H1 (cell line): ENCODE measurements at regions not wholly inside any gene's neighbourhood (a gene's known extent, or its start where the extent isn't known, plus 50 kb on each side); places are given as distances from the start of the nearest gene placed in this dataset.

ENCODE experiments used
- CTCF ChIA-PET: fragments of 300-600 bp; sonication (Branson Sonifier 250); formaldehyde crosslinking; loops from one replicate; lab custom pipeline; 2021; ENCODE audit not compliant: partially characterized antibody; lab: Charles Lee
- POLR2A ChIA-PET: fragments of 300-600 bp; sonication (Branson Sonifier 250); formaldehyde crosslinking; loops from one replicate; lab custom pipeline; 2021; ENCODE audit warnings: inconsistent platforms; ENCODE audit not compliant: partially characterized antibody; lab: Charles Lee
- DNase-seq, 2 experiments: peaks; one replicate each; pipeline versions ENCODE4 v3.0.0 to v3.0.0-alpha.2; 2010 to 2022; ENCODE audit warnings: low spot score in 2 of 2, low read depth in 1 of 2, mixed read lengths in 1 of 2
- FAIRE-seq: peaks from 2 replicates; lab custom pipeline; 2011; peaks lifted over from hg19 to GRCh38; lab: Jason Lieb, UNC
- H2AFZ ChIP-seq: 2 replicates; pipeline ENCODE4 v1.8.1; 2012; ENCODE audit warnings: low read length, inconsistent platforms
- H2AK5ac ChIP-seq: 2 replicates; pipeline ENCODE4 v1.6.1; 2013; ENCODE audit warnings: low read depth, low read length
- H2BK120ac ChIP-seq: replicated peaks from 2 replicates; pipeline ENCODE3; 2013; ENCODE audit warnings: low read depth, low read length, inconsistent platforms
- H2BK12ac ChIP-seq: 2 replicates; pipeline ENCODE4 v1.6.1; 2013; ENCODE audit warnings: low read depth, low read length
- H2BK15ac ChIP-seq: 2 replicates; pipeline ENCODE4 v1.6.1; 2013; ENCODE audit warnings: low read length
- H2BK20ac ChIP-seq: 2 replicates; pipeline ENCODE4 v1.6.1; 2013; ENCODE audit warnings: low read length
- H2BK5ac ChIP-seq: 2 replicates; pipeline ENCODE4 v1.6.1; 2013; ENCODE audit warnings: low read depth, low read length
- H3K14ac ChIP-seq: 2 replicates; pipeline ENCODE4 v1.6.1; 2013; ENCODE audit warnings: inconsistent platforms; ENCODE audit not compliant: insufficient read length
- H3K18ac ChIP-seq: 2 replicates; pipeline ENCODE4 v1.6.1; 2013; ENCODE audit warnings: low read length; ENCODE audit errors: extremely low read depth
- H3K23ac ChIP-seq: 2 replicates; pipeline ENCODE4 v1.6.1; 2013; ENCODE audit warnings: inconsistent platforms; ENCODE audit not compliant: insufficient read length
- H3K23me2 ChIP-seq: 2 replicates; pipeline ENCODE4 v1.6.1; 2013; ENCODE audit warnings: low read depth, low read length
- H3K27ac ChIP-seq: 2 replicates; pipeline ENCODE4 v1.6.1; 2011; ENCODE audit warnings: low read depth, low read length, inconsistent platforms
- H3K27me3 ChIP-seq, 4 experiments: replicated peaks in 1 of 4; 1 replicate in 1 of 4; 2 replicates in 3 of 4; pipeline versions ENCODE4 v1.6.1 to v1.8.1; 2011 to 2013; ENCODE audit warnings: low read length in 3 of 4, mild to moderate bottlenecking in 3 of 4, inconsistent platforms in 2 of 4, mixed read lengths in 2 of 4, moderate library complexity in 1 of 4; ENCODE audit not compliant: control insufficient read depth in 3 of 4, insufficient read depth in 3 of 4; ENCODE audit errors: extremely low read depth in 1 of 4
- H3K36me3 ChIP-seq, 4 experiments: 2 replicates each; pipeline versions ENCODE4 v1.6.1 to v1.8.1; 2011 to 2013; ENCODE audit warnings: mild to moderate bottlenecking in 4 of 4, low read length in 3 of 4, moderate library complexity in 2 of 4, control low read depth in 1 of 4, inconsistent platforms in 1 of 4; ENCODE audit not compliant: insufficient read depth in 4 of 4, control insufficient read depth in 2 of 4
- H3K4ac ChIP-seq: replicated peaks from 2 replicates; pipeline ENCODE3; 2013; ENCODE audit warnings: low read length, low read depth, mixed read lengths, inconsistent platforms; ENCODE audit not compliant: insufficient read length
- H3K4me1 ChIP-seq, 4 experiments: replicated peaks in 1 of 4; 1 replicate in 1 of 4; 2 replicates in 3 of 4; pipeline versions ENCODE4 v1.6.1 to v1.8.1; 2011 to 2013; ENCODE audit warnings: low read length in 3 of 4, inconsistent platforms in 2 of 4, mixed read lengths in 1 of 4; ENCODE audit not compliant: insufficient read depth in 4 of 4, control insufficient read depth in 3 of 4
- H3K4me2 ChIP-seq, 2 experiments: 2 replicates each; pipeline versions ENCODE4 v1.6.1 to v1.8.1; 2011 to 2013; ENCODE audit warnings: low read depth in 2 of 2, low read length in 2 of 2, control low read depth in 1 of 2, inconsistent platforms in 1 of 2, mild to moderate bottlenecking in 1 of 2; ENCODE audit not compliant: insufficient read depth in 1 of 2
- H3K4me3 ChIP-seq, 4 experiments: fragments of 200-600, 300-600 bp in 1 of 4; sonication (generic), shearing (Covaris generic), sonication (Bioruptor Twin) in 1 of 4; 2 replicates each; pipeline versions ENCODE4 v1.5.1 to v1.8.1; 2011 to 2016; ENCODE audit warnings: low read length in 4 of 4, low read depth in 3 of 4, control low read depth in 2 of 4, inconsistent platforms in 2 of 4, mild to moderate bottlenecking in 2 of 4, mixed read lengths in 1 of 4, moderate library complexity in 1 of 4; ENCODE audit not compliant: insufficient read depth in 2 of 4; ENCODE audit errors: extremely low read depth in 1 of 4
- H3K56ac ChIP-seq: replicated peaks from 2 replicates; pipeline ENCODE3; 2013; ENCODE audit warnings: low read depth, mild to moderate bottlenecking, mixed read lengths, low read length, inconsistent platforms; ENCODE audit not compliant: insufficient read length
- H3K79me1 ChIP-seq: 2 replicates; pipeline ENCODE4 v1.6.1; 2013; ENCODE audit warnings: low read depth, low read length, control low read depth
- H3K79me2 ChIP-seq, 2 experiments: 2 replicates each; pipeline versions ENCODE4 v1.6.1 to v1.8.1; 2012 to 2013; ENCODE audit warnings: low read length in 2 of 2, mild to moderate bottlenecking in 2 of 2, inconsistent platforms in 1 of 2; ENCODE audit not compliant: insufficient read depth in 2 of 2, control insufficient read depth in 1 of 2
- H3K9ac ChIP-seq, 4 experiments: replicated peaks in 1 of 4; 1 replicate in 1 of 4; 2 replicates in 3 of 4; pipeline versions ENCODE4 v1.6.1 to v1.8.1; 2011 to 2013; ENCODE audit warnings: low read depth in 3 of 4, low read length in 3 of 4, control low read depth in 2 of 4, mild to moderate bottlenecking in 2 of 4, moderate library complexity in 2 of 4, inconsistent platforms in 1 of 4; ENCODE audit errors: extremely low read depth in 1 of 4
- H3K9me3 ChIP-seq, 2 experiments: 2 replicates each; pipeline versions ENCODE4 v1.6.1 to v1.8.1; 2012 to 2013; ENCODE audit warnings: mild to moderate bottlenecking in 2 of 2, moderate library complexity in 2 of 2, control low read depth in 1 of 2, inconsistent platforms in 1 of 2, low read depth in 1 of 2, low read length in 1 of 2, mixed read lengths in 1 of 2; ENCODE audit not compliant: insufficient read depth in 2 of 2
- H4K20me1 ChIP-seq, 2 experiments: replicated peaks in 1 of 2; 2 replicates each; pipeline versions ENCODE3 to v1.8.1; 2011 to 2013; ENCODE audit warnings: inconsistent platforms in 2 of 2, low read length in 2 of 2, mild to moderate bottlenecking in 1 of 2; ENCODE audit not compliant: insufficient read depth in 2 of 2, control insufficient read depth in 1 of 2
- H4K5ac ChIP-seq: 2 replicates; pipeline ENCODE4 v1.6.1; 2013; ENCODE audit warnings: low read length, low read depth, mixed read lengths, inconsistent platforms; ENCODE audit not compliant: insufficient read length
- H4K8ac ChIP-seq: 2 replicates; pipeline ENCODE4 v1.8.0; 2013; ENCODE audit warnings: mild to moderate bottlenecking, moderate library complexity, low read length, inconsistent platforms; ENCODE audit not compliant: insufficient read depth; ENCODE audit errors: extremely low read depth
- H4K91ac ChIP-seq: replicated peaks from 2 replicates; pipeline ENCODE3; 2013; ENCODE audit warnings: low read length, mixed read lengths, inconsistent platforms; ENCODE audit not compliant: insufficient read length
- ATF2 ChIP-seq: IDR thresholded peaks from 2 replicates; pipeline ENCODE4 v1.6.1; 2012; ENCODE audit warnings: low read length, inconsistent platforms
- BACH1 ChIP-seq: IDR thresholded peaks from 2 replicates; pipeline ENCODE4 v1.6.1; 2012; ENCODE audit warnings: low read length, improper control_type of control experiment
- FOSL1 ChIP-seq: IDR thresholded peaks from 2 replicates; pipeline ENCODE4 v1.6.1; 2011; ENCODE audit warnings: mild to moderate bottlenecking, low read depth, low read length, moderate library complexity; ENCODE audit not compliant: insufficient read depth
- HDAC6 ChIP-seq: IDR thresholded peaks from one replicate; pipeline ENCODE4 v1.7.1; 2012; ENCODE audit warnings: low read depth, mild to moderate bottlenecking, inconsistent platforms, low read length, moderate library complexity
- KDM4A ChIP-seq: IDR thresholded peaks from one replicate; pipeline ENCODE4 v1.7.1; 2012; ENCODE audit warnings: low read depth, mild to moderate bottlenecking, moderate library complexity, low read length, inconsistent platforms; ENCODE audit not compliant: severe bottlenecking
- WGBS, 2 experiments: shearing (Covaris generic) in 1 of 2; methylation state at CpG; one replicate each; pipeline versions ENCODE4 v1.1.6 to v1.1.7; 2013 to 2015; ENCODE audit warnings: low lambda C conversion rate in 2 of 2, mixed read lengths in 2 of 2, inconsistent platforms in 1 of 2, low coverage in 1 of 2, missing lambda C conversion rate in 1 of 2; ENCODE audit not compliant: insufficient replicate concordance in 2 of 2, insufficient coverage in 1 of 2, insufficient read length in 1 of 2; ENCODE audit errors: extremely low coverage in 1 of 2, missing lambda C conversion rate in 1 of 2; 5-methylcytosine and 5-hydroxymethylcytosine counted together

- no peak overlapping the region for H3K4me3 ChIP-seq
- ChIA-PET CTCF (interaction anchor here (1.3 kb wide), 1 partner anchor 92 kb away, joined by 3 read pairs; no protein-coding TSS in a partner anchor), POLR2A (no interaction called here)
- no peak overlapping the region for H2BK120ac ChIP-seq
- no peak overlapping the region for H3K4me2 ChIP-seq
- H2AK5ac ChIP-seq = no peak overlapping the region
- no peak overlapping the region for H4K8ac ChIP-seq
- TF ChIP-seq ATF2 (no peak), BACH1 (no peak), HDAC6 (no peak), FOSL1 (no peak), KDM4A (no peak)
- H3K23me2 ChIP-seq = no peaks in the 10 kb centered on the region
- no peak overlapping the region for H3K23ac ChIP-seq
- no peak overlapping the region for H2BK15ac ChIP-seq
- H3K27ac ChIP-seq = no peak overlapping the region
- H3K9me3 ChIP-seq = no peaks in the 10 kb centered on the region
- no peak overlapping the region for H3K4ac ChIP-seq
- H3K9ac ChIP-seq = no peak overlapping the region
- FAIRE-seq (no peak), DNase-seq (no peak)
- H3K18ac ChIP-seq = no peak overlapping the region
- H4K20me1 ChIP-seq = no peaks in the 10 kb centered on the region
- H2AFZ ChIP-seq = no peak overlapping the region
- H3K4me1 ChIP-seq = peaks cover 0 to 9% (median 5%) of the 10 kb centered on the region in 4 experiments; a peak in 6 of 7 replicates
- no peaks in the 10 kb centered on the region for H3K79me2 ChIP-seq
- no peak overlapping the region for H4K5ac ChIP-seq
- no peak overlapping the region for H3K14ac ChIP-seq
- 91% methylated on average over 3 of the region's 3 CpGs; no CpG with 5 or more reads in 1 of the 2 experiments for WGBS, 2 experiments
- no peak overlapping the region for H2BK20ac ChIP-seq
- no peaks in the 10 kb centered on the region for H3K36me3 ChIP-seq
- H3K79me1 ChIP-seq = no peaks in the 10 kb centered on the region
- no peak overlapping the region for H3K56ac ChIP-seq
- H4K91ac ChIP-seq = no peak overlapping the region
- no peak overlapping the region for H2BK5ac ChIP-seq
- H3K27me3 ChIP-seq = no peaks in the 10 kb centered on the region
- H2BK12ac ChIP-seq = no peak overlapping the region
These were observed 211.2 kb downstream of the VAPA start for GRCh38 chr18:10124967-10125366.
